ENCODE measurements at regions not wholly inside any gene's neighbourhood (a gene's known extent, or its start where the extent isn't known, plus 50 kb on each side); places are given as distances from the start of the nearest gene placed in this dataset.

DNA sequence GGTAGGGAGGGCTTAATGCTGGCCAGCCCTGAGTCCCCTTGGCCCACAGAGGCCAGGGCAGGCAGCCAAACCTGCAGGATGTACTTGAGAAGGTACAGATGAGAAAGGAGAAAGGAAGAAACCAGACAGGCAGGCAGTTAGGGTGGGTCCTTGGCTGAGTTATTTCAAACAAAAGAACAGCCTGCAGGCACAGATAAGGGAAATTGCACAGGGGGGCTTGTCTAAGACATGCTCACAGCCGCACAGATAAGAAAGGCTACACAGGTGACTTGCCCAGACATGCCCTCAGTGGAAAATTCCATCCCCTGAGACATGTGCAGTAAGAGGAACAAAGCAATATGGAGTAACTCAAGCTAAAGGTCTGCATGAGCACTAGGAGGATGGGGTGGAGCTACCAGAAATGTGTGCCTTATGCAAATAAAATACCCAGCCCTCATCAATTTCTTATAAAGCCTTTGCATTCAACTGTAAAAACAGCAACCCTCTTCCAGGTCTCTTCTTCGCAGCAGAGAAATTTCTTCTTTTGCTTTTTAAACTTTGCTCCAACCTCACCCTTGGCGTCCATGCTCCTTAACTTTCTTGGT lies 158.2 kb upstream of the RGS6 start:
- no peak for TF ChIP-seq EZH2 (IDR thresholded peaks at IDR 0.05; ENCODE audit: borderline replicate concordance, insufficient read depth, low read length, poor library complexity, severe bottlenecking)
- TF ChIP-seq, protein P1, sequence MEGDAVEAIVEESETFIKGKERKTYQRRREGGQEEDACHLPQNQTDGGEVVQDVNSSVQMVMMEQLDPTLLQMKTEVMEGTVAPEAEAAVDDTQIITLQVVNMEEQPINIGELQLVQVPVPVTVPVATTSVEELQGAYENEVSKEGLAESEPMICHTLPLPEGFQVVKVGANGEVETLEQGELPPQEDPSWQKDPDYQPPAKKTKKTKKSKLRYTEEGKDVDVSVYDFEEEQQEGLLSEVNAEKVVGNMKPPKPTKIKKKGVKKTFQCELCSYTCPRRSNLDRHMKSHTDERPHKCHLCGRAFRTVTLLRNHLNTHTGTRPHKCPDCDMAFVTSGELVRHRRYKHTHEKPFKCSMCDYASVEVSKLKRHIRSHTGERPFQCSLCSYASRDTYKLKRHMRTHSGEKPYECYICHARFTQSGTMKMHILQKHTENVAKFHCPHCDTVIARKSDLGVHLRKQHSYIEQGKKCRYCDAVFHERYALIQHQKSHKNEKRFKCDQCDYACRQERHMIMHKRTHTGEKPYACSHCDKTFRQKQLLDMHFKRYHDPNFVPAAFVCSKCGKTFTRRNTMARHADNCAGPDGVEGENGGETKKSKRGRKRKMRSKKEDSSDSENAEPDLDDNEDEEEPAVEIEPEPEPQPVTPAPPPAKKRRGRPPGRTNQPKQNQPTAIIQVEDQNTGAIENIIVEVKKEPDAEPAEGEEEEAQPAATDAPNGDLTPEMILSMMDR (IDR thresholded peaks at IDR 0.05; ENCODE audit: poor library complexity, severe bottlenecking), result no peak
- TF ChIP-seq, protein P2, sequence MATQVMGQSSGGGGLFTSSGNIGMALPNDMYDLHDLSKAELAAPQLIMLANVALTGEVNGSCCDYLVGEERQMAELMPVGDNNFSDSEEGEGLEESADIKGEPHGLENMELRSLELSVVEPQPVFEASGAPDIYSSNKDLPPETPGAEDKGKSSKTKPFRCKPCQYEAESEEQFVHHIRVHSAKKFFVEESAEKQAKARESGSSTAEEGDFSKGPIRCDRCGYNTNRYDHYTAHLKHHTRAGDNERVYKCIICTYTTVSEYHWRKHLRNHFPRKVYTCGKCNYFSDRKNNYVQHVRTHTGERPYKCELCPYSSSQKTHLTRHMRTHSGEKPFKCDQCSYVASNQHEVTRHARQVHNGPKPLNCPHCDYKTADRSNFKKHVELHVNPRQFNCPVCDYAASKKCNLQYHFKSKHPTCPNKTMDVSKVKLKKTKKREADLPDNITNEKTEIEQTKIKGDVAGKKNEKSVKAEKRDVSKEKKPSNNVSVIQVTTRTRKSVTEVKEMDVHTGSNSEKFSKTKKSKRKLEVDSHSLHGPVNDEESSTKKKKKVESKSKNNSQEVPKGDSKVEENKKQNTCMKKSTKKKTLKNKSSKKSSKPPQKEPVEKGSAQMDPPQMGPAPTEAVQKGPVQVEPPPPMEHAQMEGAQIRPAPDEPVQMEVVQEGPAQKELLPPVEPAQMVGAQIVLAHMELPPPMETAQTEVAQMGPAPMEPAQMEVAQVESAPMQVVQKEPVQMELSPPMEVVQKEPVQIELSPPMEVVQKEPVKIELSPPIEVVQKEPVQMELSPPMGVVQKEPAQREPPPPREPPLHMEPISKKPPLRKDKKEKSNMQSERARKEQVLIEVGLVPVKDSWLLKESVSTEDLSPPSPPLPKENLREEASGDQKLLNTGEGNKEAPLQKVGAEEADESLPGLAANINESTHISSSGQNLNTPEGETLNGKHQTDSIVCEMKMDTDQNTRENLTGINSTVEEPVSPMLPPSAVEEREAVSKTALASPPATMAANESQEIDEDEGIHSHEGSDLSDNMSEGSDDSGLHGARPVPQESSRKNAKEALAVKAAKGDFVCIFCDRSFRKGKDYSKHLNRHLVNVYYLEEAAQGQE (IDR thresholded peaks at IDR 0.05; ENCODE audit: borderline replicate concordance), result no peak
- TF ChIP-seq RAD21 (conservative IDR thresholded peaks at IDR 0.05), result no peak
